Central memory CD4-positive, alpha-beta T cell (primary cell): ENCODE measurements at regions not wholly inside any gene's neighbourhood (a gene's known extent, or its start where the extent isn't known, plus 50 kb on each side); places are given as distances from the start of the nearest gene placed in this dataset.
"Not testable (repeated sequence)": the region's sequence is repeated elsewhere in the genome, so short reads cannot be mapped to it uniquely, and the experiment has no call there.

Experiments used
- DNase-seq: peaks from one replicate; pipeline ENCODE4 v3.0.0; 2022

GRCh38 chr1:157460381-157460780, 91.9 kb downstream of the FCRL5 start:
- no peak for DNase-seq

GRCh38 chr1:157457279-157457678, 95.0 kb downstream of the FCRL5 start:
- no peak for DNase-seq

GRCh38 chr1:157455318-157455717, 97.0 kb downstream of the FCRL5 start:
- DNase-seq: no peak

GRCh38 chr1:157450106-157450505, 102.2 kb downstream of the FCRL5 start:
- no peak for DNase-seq

DNA sequence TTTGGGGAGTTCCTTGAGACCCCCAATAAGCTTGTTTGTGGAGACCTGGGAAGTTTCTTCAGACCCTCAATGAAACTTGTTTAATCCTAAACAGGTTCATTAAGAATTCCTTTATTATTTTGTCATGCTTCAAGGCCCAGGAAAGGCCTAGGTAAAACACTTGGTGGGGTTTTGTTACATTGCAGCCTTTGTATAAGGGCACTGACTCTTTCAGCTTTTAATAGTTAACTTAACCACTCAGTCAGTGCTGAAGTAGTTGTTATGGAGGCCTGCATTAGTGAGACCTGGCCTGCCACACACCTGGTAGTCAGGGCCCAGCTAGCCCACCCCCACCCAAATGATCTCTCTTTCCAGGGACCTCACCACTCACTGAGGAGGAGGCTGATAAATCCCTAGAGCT, 103.7 kb downstream of the FCRL5 start:
- DNase-seq: no peak

DNA sequence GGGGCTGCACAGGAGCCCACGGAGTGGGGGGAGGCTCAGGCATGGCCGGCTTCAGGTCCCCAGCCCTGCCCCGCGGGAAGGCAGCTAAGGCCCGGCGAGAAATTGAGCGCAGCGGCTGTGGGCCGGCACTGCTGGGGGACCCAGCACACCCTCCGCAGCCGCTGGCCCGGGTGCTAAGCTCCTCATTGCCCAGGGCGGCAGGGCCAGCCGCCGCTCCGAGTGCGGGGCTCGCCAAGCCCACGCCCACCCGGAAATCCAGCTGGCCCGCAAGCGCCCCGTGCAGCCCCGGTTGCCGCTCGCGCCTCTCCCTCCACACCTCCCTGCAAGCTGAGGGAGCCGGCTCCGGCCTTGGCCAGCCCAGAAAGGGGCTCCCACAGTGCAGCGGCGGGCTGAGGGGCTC, 106.0 kb downstream of the FCRL5 start:
- not testable (repeated sequence) for DNase-seq

DNA sequence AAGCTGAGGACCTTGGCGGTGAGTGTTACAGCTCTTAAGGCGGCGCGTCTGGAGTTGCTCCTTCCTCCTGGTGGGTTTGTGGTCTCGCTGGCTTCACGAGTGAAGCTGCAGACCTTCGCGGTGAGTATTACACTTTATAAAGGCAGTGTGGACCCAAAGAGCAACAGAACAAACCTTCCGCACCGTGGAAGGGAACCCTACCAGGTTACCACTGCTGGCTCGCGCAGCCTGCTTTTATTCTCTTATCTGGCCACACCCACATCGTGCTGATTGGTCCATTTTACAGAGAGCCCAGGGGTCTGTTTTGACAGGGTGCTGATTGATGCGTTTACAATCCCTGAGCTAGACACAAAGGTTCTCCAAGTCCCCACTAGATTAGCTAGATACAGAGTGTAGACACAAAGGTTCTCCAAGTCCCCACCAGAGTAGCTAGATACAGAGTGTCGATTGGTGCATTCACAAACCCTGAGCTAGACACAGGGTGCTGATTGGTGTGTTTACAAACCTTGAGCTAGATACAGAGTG, 106.6 kb downstream of the FCRL5 start:
- not testable (repeated sequence) for DNase-seq

DNA sequence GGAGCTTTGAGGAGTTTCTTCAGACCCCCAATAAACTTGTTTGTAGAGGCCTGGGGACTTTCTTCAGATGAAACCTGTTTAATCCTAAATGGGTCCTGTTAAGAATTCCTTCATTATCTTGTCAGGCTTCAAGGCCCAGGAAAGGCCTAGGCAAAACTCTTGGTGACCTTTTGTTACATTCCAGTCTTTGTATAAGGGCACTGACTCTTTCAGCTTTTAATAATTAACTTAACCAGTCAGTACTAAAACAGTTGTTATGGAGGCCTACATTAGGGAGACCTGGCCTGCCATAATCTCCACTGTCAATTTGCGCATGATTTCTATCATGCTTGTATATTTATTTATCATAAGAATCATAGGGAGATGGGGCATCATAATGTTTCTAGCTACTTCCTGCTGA, 110.2 kb downstream of the FCRL5 start:
- no peak for DNase-seq

DNA sequence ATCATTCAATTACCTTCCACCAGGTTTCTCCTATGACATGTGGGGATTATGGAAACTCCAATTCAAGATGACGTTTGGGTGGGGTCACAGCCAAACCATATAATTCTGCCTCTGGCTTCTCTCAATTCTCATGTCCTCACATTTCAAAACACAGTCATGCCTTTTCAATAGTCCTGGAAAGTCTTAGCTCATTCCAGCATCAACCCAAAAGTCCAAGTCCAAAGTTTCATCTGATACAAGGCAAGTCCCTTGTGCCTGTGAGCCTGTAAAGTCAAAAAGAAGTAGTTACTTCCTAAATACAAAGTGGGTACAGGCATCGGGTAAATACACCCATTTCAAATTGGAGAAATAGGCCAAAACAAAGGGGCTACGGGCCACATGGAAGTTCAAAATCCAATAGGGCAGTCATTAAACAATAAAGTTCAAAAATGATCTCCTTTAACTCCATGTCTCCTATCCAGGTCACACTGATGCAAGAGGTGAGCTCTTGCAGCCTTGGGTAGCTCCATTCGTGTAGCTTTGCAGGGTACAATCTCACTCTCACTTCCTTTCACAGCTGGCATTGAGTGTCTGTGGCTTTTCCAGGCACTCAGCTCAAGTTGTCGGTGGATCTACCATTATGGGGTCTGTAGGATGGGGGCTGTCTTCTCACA, 112.9 kb downstream of the FCRL5 start:
- DNase-seq: no peak

- DNase-seq: no peak
These were observed 113.7 kb downstream of the FCRL5 start for GRCh38 chr1:157438613-157439012.

- DNase-seq: no peak
These were observed 114.2 kb downstream of the FCRL5 start for GRCh38 chr1:157438146-157438545.

- no peak for DNase-seq
These were observed 115.0 kb downstream of the FCRL5 start for GRCh38 chr1:157437296-157437695.

GRCh38 chr1:157431751-157432150, 120.6 kb downstream of the FCRL5 start:
- no peak for DNase-seq

- no peak for DNase-seq
These were observed 122.6 kb downstream of the FCRL5 start for GRCh38 chr1:157429601-157430240.

GRCh38 chr1:157423764-157424163, 128.6 kb downstream of the FCRL5 start:
- not testable (repeated sequence) for DNase-seq

DNA sequence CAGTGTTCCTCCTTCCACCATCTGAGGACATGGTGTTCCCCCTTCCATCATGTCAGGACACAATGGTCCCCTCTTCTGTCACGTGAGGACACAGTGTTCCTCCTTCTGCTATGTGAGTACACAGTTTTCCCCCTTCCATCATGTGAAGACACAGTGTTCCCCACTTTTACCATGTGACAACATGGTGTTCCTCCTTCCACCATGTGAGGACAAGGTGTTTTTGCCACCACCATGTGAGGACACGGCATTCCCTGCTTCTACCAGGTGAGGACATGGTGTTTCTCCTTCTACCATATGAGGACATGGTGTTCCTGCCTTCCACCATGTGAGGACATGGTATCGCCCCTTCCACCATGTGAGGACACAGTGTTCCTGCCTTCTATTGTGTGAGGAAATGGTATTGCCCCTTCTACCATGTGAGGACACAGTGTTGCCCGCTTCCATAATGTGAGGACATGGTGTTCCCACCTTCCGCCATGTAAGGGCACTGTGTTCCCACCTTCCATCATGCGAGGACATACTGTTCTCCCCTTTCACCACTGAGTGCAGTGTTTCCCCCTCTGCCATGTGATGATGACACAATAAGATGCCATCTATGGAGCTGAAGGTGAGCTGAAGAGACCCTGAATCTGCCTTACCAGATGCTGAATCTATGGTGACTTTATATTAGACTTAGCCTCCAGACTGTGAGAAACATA, 132.3 kb downstream of the FCRL5 start:
- no peak for DNase-seq

GRCh38 chr1:157418659-157419058, 133.7 kb downstream of the FCRL5 start:
- no peak for DNase-seq

DNA sequence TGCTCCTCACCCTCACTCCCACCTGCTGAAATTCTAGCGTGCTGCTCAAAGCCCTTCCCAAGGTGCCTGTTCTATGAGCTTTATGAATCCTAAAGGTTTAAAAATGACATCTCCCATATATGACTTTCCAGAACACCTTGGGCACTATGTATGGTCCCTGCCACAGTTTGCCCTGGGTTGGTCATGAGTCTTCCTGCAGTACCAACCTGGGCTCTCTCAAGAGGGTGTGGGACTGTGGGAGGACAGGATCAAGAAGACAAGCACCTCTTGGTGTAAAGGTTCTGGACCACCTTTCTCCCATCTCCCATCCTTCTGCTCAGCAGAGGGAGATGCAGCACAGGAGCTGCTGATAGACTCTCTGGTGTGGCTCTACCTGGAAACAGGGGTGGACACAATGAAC, 134.1 kb downstream of the FCRL5 start:
- no peak for DNase-seq

- no peak for DNase-seq
These were observed 136.7 kb downstream of the FCRL5 start for GRCh38 chr1:157415661-157416060.

- no peak for DNase-seq
These were observed 140.0 kb downstream of the FCRL5 start for GRCh38 chr1:157412308-157412707.

DNA sequence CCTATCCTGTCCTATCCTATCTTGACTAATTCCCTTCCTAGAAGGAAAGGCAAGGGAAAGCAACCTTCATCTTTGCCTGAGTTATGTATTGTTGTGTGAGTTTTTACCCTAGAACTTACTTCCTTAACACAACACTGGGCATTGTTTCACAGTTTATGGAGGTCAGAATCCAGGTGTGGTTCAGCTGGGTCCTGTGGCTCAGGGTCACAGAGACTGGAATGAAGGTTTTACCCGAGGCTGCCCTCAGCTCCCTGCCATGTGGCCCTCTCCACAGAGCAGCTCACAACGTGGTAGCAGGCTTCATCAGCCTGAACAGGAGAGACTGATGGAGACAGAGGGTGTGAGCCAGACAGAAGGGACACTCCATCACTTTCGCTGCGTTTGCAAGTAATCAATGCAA, 140.5 kb downstream of the FCRL5 start:
- no peak for DNase-seq

DNA sequence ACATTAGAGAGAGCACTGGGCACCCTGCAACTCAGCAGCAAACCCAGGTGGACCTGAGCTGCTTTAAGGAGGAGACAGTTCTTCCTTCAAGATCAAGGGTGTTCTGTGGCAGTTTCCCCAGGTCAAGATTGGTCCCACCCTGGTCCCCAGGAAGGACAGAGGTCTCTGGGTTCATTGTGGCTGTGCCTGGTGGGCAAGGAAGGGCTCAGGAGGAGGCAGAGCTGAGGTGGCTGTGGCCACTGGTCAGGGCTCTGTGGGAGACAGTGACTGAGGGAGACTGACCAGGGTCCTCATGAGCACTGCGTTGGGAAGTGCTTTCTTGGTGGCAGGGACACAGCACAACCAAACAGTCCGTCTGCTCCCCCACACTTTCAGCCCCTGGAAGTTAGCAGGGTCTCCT, 141.3 kb downstream of the FCRL5 start:
- no peak for DNase-seq

DNA sequence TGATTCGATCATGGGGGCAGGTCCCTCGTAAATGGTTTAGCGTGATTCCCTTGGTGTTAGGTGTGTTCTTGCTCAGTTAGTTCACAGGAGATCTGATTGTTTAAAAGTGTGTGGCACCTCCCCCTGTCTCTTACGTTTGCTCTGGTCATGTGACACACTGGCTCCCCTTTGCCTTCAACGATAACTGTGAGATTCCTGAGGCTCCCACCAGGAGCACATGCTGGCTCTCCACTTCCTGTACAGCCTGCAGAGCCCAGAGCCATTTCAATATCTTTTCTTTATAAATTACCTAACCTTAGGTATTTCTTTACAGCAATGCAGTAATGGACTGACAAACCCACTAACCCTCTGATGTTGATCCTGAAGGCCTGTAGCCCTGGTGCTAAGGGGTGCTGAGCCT, 141.9 kb downstream of the FCRL5 start:
- no peak for DNase-seq

DNA sequence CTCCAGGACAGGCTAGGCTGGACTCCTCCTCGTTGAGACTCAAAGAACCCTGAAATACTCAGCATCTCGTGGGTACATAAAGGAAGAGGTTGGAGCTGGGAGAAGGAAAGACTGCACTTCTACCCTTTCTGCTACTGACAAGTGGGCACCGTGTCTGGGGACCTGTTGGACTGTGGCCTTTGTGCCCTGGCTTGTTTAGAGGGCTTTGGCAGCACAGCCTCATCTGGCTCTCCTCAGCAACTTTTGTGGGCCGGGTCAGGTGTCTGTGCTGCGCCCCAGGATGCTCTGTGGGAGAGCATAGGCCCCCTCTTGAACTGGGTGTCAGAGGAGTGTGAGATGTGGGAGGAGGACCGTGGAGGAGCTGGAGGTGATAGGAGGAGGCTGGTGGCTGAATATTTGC, 142.4 kb downstream of the FCRL5 start:
- DNase-seq: no peak
